GM18907 (cell line): ENCODE measurements at regions not wholly inside any gene's neighbourhood (a gene's known extent, or its start where the extent isn't known, plus 50 kb on each side); places are given as distances from the start of the nearest gene placed in this dataset.
A peak's percentile ranks its signal among the peaks of the same experiment; 100 is the strongest.
"Not testable (repeated sequence)": the region's sequence is repeated elsewhere in the genome, so short reads cannot be mapped to it uniquely, and the experiment has no call there.

Source experiments
- ATAC-seq: cut with Tn5 transposase; IDR thresholded peaks from one replicate; pipeline ENCODE4 v1.9.1; 2021; ENCODE audit warnings: mild to moderate bottlenecking, moderate library complexity; ENCODE audit not compliant: unreplicated experiment

DNA sequence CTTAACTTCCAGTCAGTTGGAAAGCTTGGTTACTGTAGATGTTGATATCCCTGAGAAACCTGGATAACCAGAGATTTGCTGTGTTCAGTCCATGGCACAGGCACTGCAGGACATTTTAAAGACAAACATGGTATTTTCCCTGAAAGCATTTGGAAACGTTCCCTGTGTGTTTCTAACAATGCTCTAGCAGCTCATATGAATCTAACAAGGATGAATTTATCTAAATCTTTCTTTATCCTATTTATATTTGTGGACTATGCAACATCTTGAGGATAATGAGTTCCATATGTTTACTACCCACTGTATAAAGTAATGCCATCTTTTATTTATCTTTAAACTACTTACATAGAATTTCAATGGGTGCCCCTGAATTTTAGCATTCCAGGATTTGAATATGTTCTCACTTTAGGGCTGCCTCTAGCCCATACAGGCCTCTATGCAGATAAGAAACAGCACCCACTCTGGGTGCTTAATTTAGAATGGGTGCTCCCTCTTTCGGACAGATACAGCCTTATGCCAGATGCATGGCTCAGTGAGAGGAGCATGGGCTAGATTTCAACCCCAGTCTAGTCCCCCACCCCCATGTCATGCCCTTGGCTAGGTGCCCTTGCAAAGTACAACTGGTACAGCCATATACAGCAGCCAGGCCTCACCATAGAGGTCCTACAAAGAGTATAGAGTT is 50.6 kb upstream of the NEMP2 start:
- ATAC-seq: no peak

- no peak for ATAC-seq
These were observed 52.6 kb upstream of the NEMP2 start for GRCh38 chr2:190587106-190587505.

DNA sequence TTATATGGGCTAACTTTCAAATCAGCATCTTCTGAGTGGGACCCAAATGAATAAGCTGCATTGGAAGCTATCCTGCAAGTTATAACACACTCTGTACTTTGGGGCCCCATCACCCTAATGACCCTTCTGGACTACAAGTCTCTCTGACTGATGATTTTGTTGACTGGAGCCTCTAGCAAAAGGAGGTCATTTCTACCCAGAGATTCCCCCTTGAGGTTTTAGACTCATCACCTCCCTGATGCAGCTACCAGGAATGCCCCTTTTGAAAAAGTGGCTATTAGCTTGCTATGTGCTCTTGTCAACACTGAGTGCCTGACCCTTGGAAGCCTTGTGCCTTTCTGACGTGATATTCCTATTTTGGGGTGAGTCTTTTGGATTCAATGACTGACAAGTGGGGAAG is 54.5 kb upstream of the NEMP2 start:
- peak; percentile 69 for ATAC-seq

GRCh38 chr2:190591437-190591836 is 56.9 kb upstream of the NEMP2 start:
- no peak for ATAC-seq

GRCh38 chr2:190592831-190593230 is 56.1 kb upstream of the NAB1 start:
- no peak for ATAC-seq

GRCh38 chr2:190595879-190596278 is 53.0 kb upstream of the NAB1 start:
- not testable (repeated sequence) for ATAC-seq

- no peak for ATAC-seq
These were observed 51.9 kb upstream of the NAB1 start for GRCh38 chr2:190596993-190597392.

GRCh38 chr2:190598621-190599020 is 50.3 kb upstream of the NAB1 start:
- ATAC-seq: no peak

- ATAC-seq: no peak
These were observed 49.8 kb upstream of the NAB1 start for GRCh38 chr2:190599073-190599472.
